Transverse colon (tissue), 4 donors: ENCODE measurements at regions not wholly inside any gene's neighbourhood (a gene's known extent, or its start where the extent isn't known, plus 50 kb on each side); places are given as distances from the start of the nearest gene placed in this dataset.

ENCODE experiments used
- DNase-seq: peaks from one replicate; pipeline ENCODE4 v3.0.0-alpha.2; 2019
- H3K27ac ChIP-seq, 4 donors: fragments of 200-600 bp; sonication (generic); 2 replicates each; pipeline ENCODE4 v1.5.1; 2016 to 2018; ENCODE audit warnings: inconsistent platforms in 4 of 4
- H3K27me3 ChIP-seq: fragments of 200-600 bp; sonication (generic); 2 replicates; pipeline ENCODE4 v1.5.1; 2017; ENCODE audit warnings: inconsistent platforms
- H3K36me3 ChIP-seq, 4 donors: fragments of 200-600 bp; sonication (generic); 2 replicates each; pipeline ENCODE4 v1.5.1; 2017 to 2019; ENCODE audit warnings: inconsistent platforms in 4 of 4
- H3K4me1 ChIP-seq, 4 donors: fragments of 200-600 bp; sonication (generic); 2 replicates each; pipeline ENCODE4 v1.5.1; 2017 to 2020; ENCODE audit warnings: inconsistent platforms in 4 of 4
- H3K4me3 ChIP-seq, 4 donors: fragments of 200-600 bp; sonication (generic); 1 replicate in 1 of 4; 2 replicates in 3 of 4; pipeline versions ENCODE4 v1.5.1 to v1.6.1; 2017 to 2019; ENCODE audit warnings: inconsistent platforms in 4 of 4
- H3K9me3 ChIP-seq, 2 donors: fragments of 200-600 bp; sonication (generic); 2 replicates each; pipeline ENCODE4 v1.5.1; 2017 to 2019; ENCODE audit warnings: inconsistent platforms in 2 of 2
- EP300 ChIP-seq: sonication (generic); formaldehyde crosslinking; IDR thresholded peaks from one replicate; pipeline ENCODE4 v1.6.1; 2017; ENCODE audit warnings: antibody characterized with exemption, low read depth
- POLR2A ChIP-seq: fragments of 450-650 bp; IDR thresholded peaks from one replicate; pipeline ENCODE4 v1.6.1; 2016; ENCODE audit warnings: antibody characterized with exemption, mild to moderate bottlenecking, moderate library complexity
- POLR2AphosphoS5 ChIP-seq, 3 donors: sonication (generic); formaldehyde crosslinking; IDR thresholded peaks; one replicate each; pipeline ENCODE4 v1.6.1; 2016; ENCODE audit warnings: antibody characterized with exemption in 3 of 3
- WGBS, 2 donors: methylation state at CpG; one replicate each; pipeline ENCODE4 v1.1.5; 2018; ENCODE audit warnings: low coverage in 1 of 2; 5-methylcytosine and 5-hydroxymethylcytosine counted together
- in situ Hi-C, 4 donors: fragments of 200-750 bp; cut with MboI; loops; one replicate each; pipeline versions ENCODE4 v1.15.0 to v1.15.1; 2017; ENCODE audit warnings: low sequenced_read_pairs in 3 of 4, low pct_ligation_motif_present in 1 of 4, low pct_unique_long_range_greater_than_20kb in 1 of 4
- intact Hi-C: fragments of 100-400 bp; cut with DNase I; formaldehyde crosslinking; loops from one replicate; pipeline ENCODE4 v1.15.1; 2023; ENCODE audit warnings: low total_unique reads
- TF ChIP-seq, protein P1 (sequence below), 5 experiments: fragments of 200-600 bp in 3 of 5; fragments of 450-650 bp in 2 of 5; sonication (generic) in 3 of 5; IDR thresholded peaks; 1 replicate in 2 of 5; 2 replicates in 3 of 5; pipeline ENCODE4 v1.5.1; 2016 to 2017; ENCODE audit warnings: antibody characterized with exemption in 5 of 5, inconsistent platforms in 3 of 5, mild to moderate bottlenecking in 2 of 5, moderate library complexity in 1 of 5

DNA sequence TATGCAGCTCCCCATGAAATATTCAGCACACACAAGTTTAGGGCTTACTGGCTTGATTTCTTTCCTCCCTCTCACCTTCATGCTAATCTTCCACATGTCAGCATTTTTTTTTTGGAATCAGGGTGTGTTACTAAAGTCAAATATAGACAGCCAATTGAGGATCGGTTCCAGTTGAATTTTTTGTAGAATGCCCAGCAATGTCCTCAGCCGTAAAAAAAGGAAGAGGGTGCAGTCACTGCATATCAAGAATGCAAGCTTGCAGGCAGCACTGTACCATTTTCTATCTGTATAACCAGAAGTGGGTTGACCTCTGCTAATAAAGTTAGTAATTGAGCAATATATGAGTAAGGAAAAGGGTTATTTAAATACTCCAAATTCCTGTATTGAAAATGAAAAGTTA is 51.4 kb upstream of the CHMP2B start:
- H3K27ac ChIP-seq = no peak overlapping the region
- TF ChIP-seq POLR2AphosphoS5 (IDR thresholded peaks at IDR 0.05) = no peak
- in situ Hi-C loops = no loop called here
- H3K36me3 ChIP-seq = no peaks in the 10 kb centered on the region
- intact Hi-C loops = no loop called here
- WGBS, 2 donors = 82 to 86% methylated on average over 2 of the region's 2 CpGs
- H3K27me3 ChIP-seq = no peaks in the 10 kb centered on the region
- no peaks in the 10 kb centered on the region for H3K4me1 ChIP-seq
- no peak for DNase-seq
- no peak overlapping the region for H3K4me3 ChIP-seq
- no peaks in the 10 kb centered on the region for H3K9me3 ChIP-seq

DNA sequence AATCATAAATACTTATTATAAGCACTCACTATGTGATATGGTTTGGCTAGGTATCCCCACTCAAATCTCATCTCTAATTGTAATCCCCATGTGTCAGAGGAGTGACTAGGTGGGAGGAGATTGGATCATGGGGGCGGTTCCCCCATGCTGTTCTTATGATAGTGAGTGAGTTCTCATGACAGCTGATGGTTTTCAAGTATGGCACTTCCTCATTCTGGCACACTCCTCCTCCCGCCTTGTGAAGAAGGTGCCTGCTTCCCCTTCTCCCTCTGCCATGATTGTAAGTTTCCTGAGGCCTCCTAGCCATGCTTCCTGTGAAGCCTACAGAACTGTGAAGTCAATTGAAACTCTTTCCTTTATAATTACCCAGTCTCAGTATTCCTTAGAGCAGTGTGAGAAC is 53.3 kb upstream of the CHMP2B start:
- TF ChIP-seq, protein P1, sequence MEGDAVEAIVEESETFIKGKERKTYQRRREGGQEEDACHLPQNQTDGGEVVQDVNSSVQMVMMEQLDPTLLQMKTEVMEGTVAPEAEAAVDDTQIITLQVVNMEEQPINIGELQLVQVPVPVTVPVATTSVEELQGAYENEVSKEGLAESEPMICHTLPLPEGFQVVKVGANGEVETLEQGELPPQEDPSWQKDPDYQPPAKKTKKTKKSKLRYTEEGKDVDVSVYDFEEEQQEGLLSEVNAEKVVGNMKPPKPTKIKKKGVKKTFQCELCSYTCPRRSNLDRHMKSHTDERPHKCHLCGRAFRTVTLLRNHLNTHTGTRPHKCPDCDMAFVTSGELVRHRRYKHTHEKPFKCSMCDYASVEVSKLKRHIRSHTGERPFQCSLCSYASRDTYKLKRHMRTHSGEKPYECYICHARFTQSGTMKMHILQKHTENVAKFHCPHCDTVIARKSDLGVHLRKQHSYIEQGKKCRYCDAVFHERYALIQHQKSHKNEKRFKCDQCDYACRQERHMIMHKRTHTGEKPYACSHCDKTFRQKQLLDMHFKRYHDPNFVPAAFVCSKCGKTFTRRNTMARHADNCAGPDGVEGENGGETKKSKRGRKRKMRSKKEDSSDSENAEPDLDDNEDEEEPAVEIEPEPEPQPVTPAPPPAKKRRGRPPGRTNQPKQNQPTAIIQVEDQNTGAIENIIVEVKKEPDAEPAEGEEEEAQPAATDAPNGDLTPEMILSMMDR (IDR thresholded peaks at IDR 0.05) = no peak
- TF ChIP-seq POLR2A (no peak), EP300 (no peak), POLR2AphosphoS5 (IDR thresholded peaks at IDR 0.05) (no peak)
- intact Hi-C loops = no loop called here
- Histone ChIP-seq H3K36me3 (no peaks in the 10 kb centered on the region), H3K27ac (no peak overlapping the region), H3K9me3 (no peaks in the 10 kb centered on the region), H3K4me3 (no peak overlapping the region), H3K27me3 (no peaks in the 10 kb centered on the region), H3K4me1 (no peaks in the 10 kb centered on the region)
- in situ Hi-C loops = loop anchor here in 1 of 4 donors (25.0 kb wide), 1 partner anchor 411 kb away; no protein-coding TSS in a partner anchor
- 57 to 67% methylated on average over 1 to 2 of the region's 2 CpGs for WGBS, 2 donors
- no peak for DNase-seq

DNA sequence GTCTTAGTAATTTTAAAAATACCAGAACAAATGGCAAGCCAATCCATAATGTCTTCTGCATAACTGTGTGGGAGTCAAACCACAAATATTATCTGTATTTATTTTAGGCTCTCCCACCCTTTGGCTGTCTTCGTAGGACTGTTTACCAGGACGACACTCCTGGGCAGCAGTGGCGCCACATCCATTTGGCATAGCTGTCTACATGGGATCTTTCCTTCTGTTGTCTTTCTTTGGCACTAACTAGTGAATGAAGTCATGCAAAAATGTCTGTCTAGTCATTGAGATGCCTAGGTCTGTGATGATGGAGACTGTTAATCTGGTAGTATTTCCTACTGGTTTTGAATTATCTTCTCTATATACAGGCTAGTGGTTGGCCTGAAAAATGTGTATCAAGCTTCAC is 54.0 kb upstream of the CHMP2B start:
- Histone ChIP-seq H3K27me3 (peaks cover 4% of the 10 kb centered on the region), H3K27ac (no peak overlapping the region), H3K4me3 (no peak overlapping the region), H3K4me1 (no peaks in the 10 kb centered on the region), H3K36me3 (no peaks in the 10 kb centered on the region), H3K9me3 (no peaks in the 10 kb centered on the region)
- TF ChIP-seq POLR2AphosphoS5 (IDR thresholded peaks at IDR 0.05) = no peak
- TF ChIP-seq, protein P1 (IDR thresholded peaks at IDR 0.05) = no peak
- no peak for TF ChIP-seq EP300
- TF ChIP-seq POLR2A = no peak
- intact Hi-C loops = no loop called here
- 82 to 85% methylated on average over 3 of the region's 3 CpGs for WGBS, 2 donors
- in situ Hi-C loops = loop anchor here in 1 of 4 donors (25.0 kb wide), 1 partner anchor 411 kb away; no protein-coding TSS in a partner anchor
- DNase-seq = no peak

DNA sequence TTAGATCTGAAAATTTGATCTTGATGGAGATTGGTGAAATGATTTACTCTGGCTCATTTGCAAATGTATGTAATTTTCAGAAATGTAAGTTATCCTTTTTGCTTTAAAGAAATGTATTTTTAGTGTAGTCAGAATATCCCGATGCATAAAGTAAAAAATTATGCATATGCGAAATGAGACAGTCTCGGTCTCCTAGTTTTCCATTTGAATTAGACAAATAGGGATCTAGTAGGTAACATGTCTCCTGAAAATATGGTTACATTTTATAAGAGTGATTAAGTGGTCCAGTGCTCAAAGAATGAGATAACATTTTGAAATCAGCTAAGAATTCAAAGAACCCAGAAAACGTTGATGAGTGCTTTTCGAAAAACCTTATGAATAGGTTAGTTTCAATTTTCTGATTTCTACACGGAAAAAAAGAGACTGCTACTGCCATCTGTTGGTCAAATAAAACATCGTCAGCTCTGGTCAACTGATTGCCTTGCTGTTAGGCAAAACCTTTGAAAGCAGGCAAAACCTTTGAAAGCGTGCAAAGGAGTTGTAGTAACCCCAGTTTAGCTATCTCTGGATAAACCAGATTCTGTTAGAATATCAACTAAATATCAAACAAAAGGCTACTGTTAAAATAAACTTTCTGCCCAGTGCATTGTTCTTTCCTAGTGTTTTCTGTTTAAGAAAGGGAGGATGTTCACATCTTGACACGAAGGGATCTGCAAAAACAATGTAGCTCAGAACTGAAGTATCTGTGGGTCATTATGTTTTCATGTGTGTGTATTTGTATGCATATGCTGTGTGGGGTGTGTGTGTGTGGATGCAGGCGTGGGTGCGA is 59.3 kb upstream of the CHMP2B start:
- in situ Hi-C loops = loop anchor here in 1 of 4 donors (25.0 kb wide), 1 partner anchor 406 kb away; no protein-coding TSS in a partner anchor
- no peak overlapping the region for H3K27ac ChIP-seq
- no peaks in the 10 kb centered on the region for H3K4me1 ChIP-seq
- WGBS, 2 donors = 36 to 41% methylated on average over 11 of the region's 11 CpGs
- no peaks in the 10 kb centered on the region for H3K9me3 ChIP-seq
- DNase-seq = no peak
- TF ChIP-seq, protein P1 (IDR thresholded peaks at IDR 0.05) = peak; percentile 39 to 69 (median 59)
- TF ChIP-seq EP300 (no peak), POLR2A (no peak), POLR2AphosphoS5 (IDR thresholded peaks at IDR 0.05) (no peak)
- H3K36me3 ChIP-seq = no peaks in the 10 kb centered on the region
- H3K4me3 ChIP-seq = peak overlapping the region in 2 of 4 donors; percentile 17 to 42
- H3K27me3 ChIP-seq = peaks cover 9% of the 10 kb centered on the region
- intact Hi-C loops = loop anchor here (2.0 kb wide), 1 partner anchor 79 kb away; no protein-coding TSS in a partner anchor
